ENCODE measurements at regions not wholly inside any gene's neighbourhood (a gene's known extent, or its start where the extent isn't known, plus 50 kb on each side); places are given as distances from the start of the nearest gene placed in this dataset.

- TF ChIP-seq CTCF (conservative IDR thresholded peaks at IDR 0.05; ENCODE audit: low read length) (no peak), EZH2phosphoT487 (IDR thresholded peaks at IDR 0.05; ENCODE audit: borderline replicate concordance) (no peak)
These were observed 1094.0 kb upstream of the B3GALT2 start for GRCh38 chr1:194280463-194280862.

All from Loucy (cell line).